Pancreas (tissue), 10 donors: ENCODE measurements at regions not wholly inside any gene's neighbourhood (a gene's known extent, or its start where the extent isn't known, plus 50 kb on each side); places are given as distances from the start of the nearest gene placed in this dataset.

Experiments
- ATAC-seq, 4 donors: fragments of 200-7000 bp; cut with Tn5 transposase; one replicate each; pipeline versions ENCODE4 v1.8.0 to v1.9.1; 2020; ENCODE audit warnings: mild to moderate bottlenecking in 4 of 4, moderate library complexity in 4 of 4
- DNase-seq, 6 donors: peaks; one replicate each; pipeline ENCODE4 v3.0.0-alpha.2; 2020
- FAIRE-seq: peaks from 2 replicates; lab custom pipeline; 2012; peaks lifted over from hg19 to GRCh38; lab: Jason Lieb, UNC
- H3K27ac ChIP-seq, 4 donors: fragments of 200-600 bp; sonication (generic); 1 replicate in 3 of 4; 2 replicates in 1 of 4; pipeline versions ENCODE4 v1.5.0 to v1.8.0; 2020
- H3K27me3 ChIP-seq, 4 donors: fragments of 200-600 bp; one replicate each; pipeline ENCODE4 v1.8.0; 2021
- H3K36me3 ChIP-seq, 3 donors: fragments of 200-600 bp; sonication (generic) in 1 of 3; one replicate each; pipeline versions ENCODE4 v1.5.0 to v1.8.0; 2020 to 2021
- H3K4me1 ChIP-seq, 3 donors: fragments of 200-600 bp; one replicate each; pipeline ENCODE4 v1.8.0; 2021
- H3K4me3 ChIP-seq, 4 donors: fragments of 200-600 bp; sonication (generic) in 2 of 4; one replicate each; pipeline versions ENCODE4 v1.5.0 to v1.8.0; 2020 to 2021
- H3K9me3 ChIP-seq, 4 donors: fragments of 200-600 bp; one replicate each; pipeline ENCODE4 v1.8.0; 2021
- CTCF ChIP-seq, 4 donors: fragments of 200-600 bp; sonication (generic) in 3 of 4; IDR thresholded peaks; one replicate each; pipeline versions ENCODE4 v1.5.0 to v1.8.0; 2021; ENCODE audit warnings: antibody characterized with exemption in 4 of 4
- WGBS, 2 donors: extraction: QIAGEN DNeasy Blood & Tissue Kit; methylation state at CpG; one replicate each; pipeline ENCODE4 v1.1.7; 2013; 5-methylcytosine and 5-hydroxymethylcytosine counted together
- intact Hi-C, 3 donors: fragments of 100-400 bp; cut with DNase I; formaldehyde crosslinking; loops; one replicate each; pipeline versions ENCODE4 v1.11.1 to v1.14.2; 2022
- donor health status: healthy with polysubstance abuse.
- donor health status: DM: no; HTN: no; CAD: no; lungs with moderate emphysema.
- donor health status: DM: no; HTN: no; CAD: no.
- donor health status: control.
- donor health status: control.
- donor health status: Bipolar disorder and iron deficiency.
- donor health status: DM: yes; HTN: yes; CAD: no.
- donor health status: DM: no; HTN: no; CAD: no.
- donor health status: DM: no; HTN: no; CAD: no.
- donor health status: DM: yes; HTN: yes; CAD: no.

GRCh38 chr18:64991102-64991501 is 759.7 kb upstream of the CDH7 start:
- H3K27me3 ChIP-seq, result no peaks in the 10 kb centered on the region
- no peak for DNase-seq
- WGBS, 2 donors, result 92 to 95% methylated on average over 5 of the region's 5 CpGs
- no peak for TF ChIP-seq CTCF (IDR thresholded peaks at IDR 0.05)
- H3K36me3 ChIP-seq, result no peaks in the 10 kb centered on the region
- no peaks in the 10 kb centered on the region for H3K9me3 ChIP-seq
- H3K4me3 ChIP-seq, result no peak overlapping the region
- H3K4me1 ChIP-seq, result no peaks in the 10 kb centered on the region
- no peak for ATAC-seq
- intact Hi-C loops, result no loop called here
- FAIRE-seq, result no peak
- no peak overlapping the region for H3K27ac ChIP-seq

- FAIRE-seq (no peak), ATAC-seq (no peak), DNase-seq (no peak)
- Histone ChIP-seq H3K27ac (no peak overlapping the region), H3K9me3 (no peaks in the 10 kb centered on the region), H3K4me3 (no peak overlapping the region), H3K27me3 (no peaks in the 10 kb centered on the region), H3K4me1 (peaks cover 0 to 3% (median 0%) of the 10 kb centered on the region in 3 donors), H3K36me3 (no peaks in the 10 kb centered on the region)
- no peak for TF ChIP-seq CTCF (IDR thresholded peaks at IDR 0.05)
- intact Hi-C loops, result no loop called here
- 66 to 73% methylated on average over 3 of the region's 3 CpGs for WGBS, 2 donors
Observed at GRCh38 chr18:64986906-64987495, 763.8 kb upstream of the CDH7 start.

GRCh38 chr18:64983497-64984238 is 767.1 kb upstream of the CDH7 start:
- DNase-seq, result peak in 2 of 6 donors; percentile 10 to 38
- no peak for TF ChIP-seq CTCF (IDR thresholded peaks at IDR 0.05)
- ATAC-seq, result no peak

GRCh38 chr18:64982414-64983055 is 768.3 kb upstream of the CDH7 start:
- H3K9me3 ChIP-seq, result no peaks in the 10 kb centered on the region
- peaks cover 0 to 3% (median 0%) of the 10 kb centered on the region in 3 donors for H3K4me1 ChIP-seq
- H3K4me3 ChIP-seq, result no peak overlapping the region
- H3K36me3 ChIP-seq, result no peaks in the 10 kb centered on the region
- FAIRE-seq, result no peak
- intact Hi-C loops, result no loop called here
- peak in 1 of 4 donors; percentile 48 for ATAC-seq
- TF ChIP-seq CTCF (IDR thresholded peaks at IDR 0.05), result no peak
- no peak for DNase-seq
- H3K27me3 ChIP-seq, result no peaks in the 10 kb centered on the region
- no peak overlapping the region for H3K27ac ChIP-seq
- WGBS, 2 donors, result 7 to 10% methylated on average over 2 of the region's 2 CpGs

More at GRCh38 chr18:64983497-64984238, 767.1 kb upstream of the CDH7 start:
- Histone ChIP-seq H3K4me1 (peaks cover 0 to 3% (median 0%) of the 10 kb centered on the region in 3 donors), H3K36me3 (no peaks in the 10 kb centered on the region), H3K27ac (no peak overlapping the region), H3K27me3 (no peaks in the 10 kb centered on the region), H3K4me3 (no peak overlapping the region), H3K9me3 (no peaks in the 10 kb centered on the region)
- intact Hi-C loops, result no loop called here
- WGBS, 2 donors, result 94 to 95% methylated on average over 14 of the region's 14 CpGs
- no peak for FAIRE-seq
